COLO829 (cell line): ENCODE measurements at regions not wholly inside any gene's neighbourhood (a gene's known extent, or its start where the extent isn't known, plus 50 kb on each side); places are given as distances from the start of the nearest gene placed in this dataset.
A peak's percentile ranks its signal among the peaks of the same experiment; 100 is the strongest.
"Not testable (repeated sequence)": the region's sequence is repeated elsewhere in the genome, so short reads cannot be mapped to it uniquely, and the experiment has no call there.

ENCODE experiments used
- DNase-seq: peaks from one replicate; pipeline ENCODE4 v3.0.0; 2012; ENCODE audit warnings: low spot score

- no peak for DNase-seq
Observed at GRCh38 chr9:136611606-136612005, 51.1 kb upstream of the EGFL7 start.

DNA sequence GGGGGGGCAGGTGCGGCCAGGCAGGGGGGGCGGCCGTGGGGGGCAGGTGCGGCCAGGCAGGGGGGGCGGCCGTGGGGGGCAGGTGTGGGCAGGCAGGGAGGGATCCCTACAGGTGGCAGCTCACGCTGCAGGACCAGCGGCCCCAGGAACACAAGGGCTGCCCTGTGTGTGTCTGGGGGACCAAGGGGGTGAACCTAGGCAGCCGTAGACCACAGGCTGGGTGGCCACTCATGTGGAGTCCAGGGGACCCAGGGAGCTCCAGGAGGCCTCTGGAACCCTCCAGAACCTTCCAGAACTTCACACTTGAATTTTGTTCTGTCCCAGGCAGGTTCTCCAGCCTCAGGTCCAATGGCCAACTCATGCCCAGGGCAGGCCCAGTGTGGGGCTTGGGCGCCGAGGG, 51.6 kb upstream of the EGFL7 start:
- DNase-seq = no peak

DNA sequence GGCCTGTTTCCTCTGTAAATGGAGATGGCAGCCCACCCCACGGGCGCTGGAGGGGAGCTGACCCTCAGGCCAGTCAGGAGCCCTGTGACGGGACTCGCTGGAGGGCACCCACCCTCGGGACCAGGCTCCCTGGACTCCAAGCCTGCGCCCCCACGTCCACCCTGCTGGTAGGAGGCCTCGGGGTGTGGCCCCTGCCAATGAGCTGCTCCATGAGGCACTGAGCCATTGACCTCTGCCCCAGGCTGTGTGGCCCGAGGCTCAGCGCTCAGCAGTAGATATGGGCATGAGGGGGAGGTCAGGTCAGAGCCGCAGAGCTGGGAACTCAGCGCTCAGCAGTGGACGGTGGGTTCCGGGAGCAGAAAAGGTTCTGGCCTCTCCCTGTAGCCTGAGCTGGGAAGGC, 52.3 kb upstream of the EGFL7 start:
- DNase-seq = no peak

DNA sequence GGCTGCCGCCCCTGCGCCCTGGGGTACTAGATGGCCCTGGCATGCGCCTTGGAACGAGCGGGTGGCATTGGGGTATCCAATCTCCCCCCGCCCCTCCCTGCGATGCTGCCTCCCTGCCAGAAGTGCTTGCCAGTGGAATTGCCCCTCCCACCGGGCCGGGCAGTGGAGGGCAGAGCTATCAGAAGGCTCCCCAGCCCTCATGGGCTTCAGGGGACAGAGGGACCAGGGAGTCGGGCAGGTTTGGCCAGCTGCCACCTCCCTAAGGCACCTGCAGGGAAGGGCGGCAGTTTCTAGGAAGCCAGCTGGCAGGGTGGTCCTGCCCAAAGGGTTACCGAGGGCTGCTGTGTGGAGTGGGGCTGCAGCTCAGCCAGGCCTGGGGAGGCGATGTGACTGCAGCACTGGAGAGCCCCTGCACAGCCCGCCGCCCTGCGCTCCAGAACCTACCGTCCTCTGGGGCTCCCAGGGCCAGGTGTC, 52.8 kb upstream of the EGFL7 start:
- no peak for DNase-seq

DNA sequence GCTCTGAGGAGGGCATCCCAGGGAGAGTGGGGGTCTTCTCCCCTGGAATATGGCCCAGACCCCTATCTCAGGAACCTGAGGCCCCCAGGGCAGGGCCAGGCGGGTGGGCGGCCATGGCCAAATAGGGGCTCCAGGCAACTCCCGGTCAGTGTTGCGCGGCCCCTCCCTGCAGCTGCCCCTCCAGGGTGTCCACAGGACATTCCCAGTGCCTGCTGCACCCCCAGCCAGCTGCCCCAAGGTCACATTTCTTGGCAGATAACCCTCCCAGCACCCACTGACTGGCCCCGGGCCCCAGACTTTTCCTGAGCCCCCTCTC, 53.6 kb upstream of the EGFL7 start:
- no peak for DNase-seq

DNA sequence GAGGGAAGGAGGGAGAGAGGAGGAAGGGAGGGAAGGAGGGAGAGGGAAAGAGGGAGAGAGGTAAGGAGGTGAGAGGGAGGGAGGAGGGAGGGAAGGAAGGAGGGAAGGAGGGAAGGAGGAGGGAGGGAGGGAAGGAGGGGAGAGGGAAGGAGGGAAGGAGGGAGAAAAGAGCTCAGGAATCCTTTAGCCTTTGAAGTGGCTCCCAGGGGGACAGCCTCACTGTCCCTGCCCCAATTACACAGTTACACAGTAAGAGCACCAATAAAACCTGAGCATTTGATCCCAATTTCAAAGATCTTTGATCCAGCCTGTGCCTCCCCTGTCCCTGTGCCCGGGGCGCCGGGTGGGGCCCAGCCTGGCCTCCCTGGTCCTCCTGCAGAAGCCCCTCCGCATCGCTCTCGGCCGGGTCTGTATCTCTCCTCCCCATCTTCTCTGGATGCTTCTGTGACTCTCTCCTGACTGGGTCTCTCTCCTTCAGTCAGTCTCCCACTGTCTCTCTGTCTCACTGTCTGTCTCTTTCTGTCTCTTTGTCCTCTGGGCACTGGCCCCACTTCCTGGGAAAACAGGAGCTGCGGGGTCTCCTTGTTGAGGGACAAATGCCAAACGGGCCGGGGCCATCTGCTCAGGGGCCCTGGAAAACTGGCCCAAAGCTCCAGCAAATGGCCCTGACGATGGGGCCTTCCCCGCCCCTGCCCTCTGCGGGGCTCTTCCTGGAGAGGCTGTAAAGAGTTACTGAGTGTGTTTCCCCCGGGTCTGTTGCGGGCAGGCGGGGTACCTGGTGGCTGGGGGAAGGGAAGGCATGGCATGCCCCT, 54.2 kb upstream of the EGFL7 start:
- DNase-seq = no peak

DNA sequence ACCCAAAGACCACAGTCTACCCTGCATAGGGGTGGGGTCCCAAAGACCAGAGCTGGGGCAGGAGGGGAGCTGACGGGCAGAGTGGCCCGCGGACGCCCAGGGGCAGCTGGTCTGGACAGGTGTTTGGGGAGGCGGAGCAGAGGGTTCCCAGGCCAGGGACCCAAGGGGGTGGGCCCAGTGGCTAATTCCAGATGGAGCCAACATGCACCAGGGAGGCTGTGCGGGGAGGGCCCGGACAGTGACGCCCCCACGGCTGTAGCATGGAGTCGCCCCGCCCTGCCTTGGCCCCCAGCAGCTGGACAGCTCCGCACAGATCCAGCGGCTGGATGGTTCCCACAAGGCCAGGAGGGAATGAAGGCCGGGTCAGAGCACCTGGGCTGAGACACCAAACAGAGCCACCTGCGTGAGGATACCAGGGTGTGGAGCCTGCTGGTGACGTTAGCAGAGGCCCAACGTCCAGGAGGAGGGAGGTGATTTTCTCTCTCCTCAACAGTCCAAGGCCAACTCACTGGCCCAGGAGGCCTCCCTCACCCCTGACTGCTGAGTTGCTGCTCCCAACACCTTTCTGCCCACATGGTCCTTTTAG, 55.3 kb upstream of the EGFL7 start:
- no peak for DNase-seq

- no peak for DNase-seq
Observed at GRCh38 chr9:136606687-136607333, 55.9 kb upstream of the EGFL7 start.

DNA sequence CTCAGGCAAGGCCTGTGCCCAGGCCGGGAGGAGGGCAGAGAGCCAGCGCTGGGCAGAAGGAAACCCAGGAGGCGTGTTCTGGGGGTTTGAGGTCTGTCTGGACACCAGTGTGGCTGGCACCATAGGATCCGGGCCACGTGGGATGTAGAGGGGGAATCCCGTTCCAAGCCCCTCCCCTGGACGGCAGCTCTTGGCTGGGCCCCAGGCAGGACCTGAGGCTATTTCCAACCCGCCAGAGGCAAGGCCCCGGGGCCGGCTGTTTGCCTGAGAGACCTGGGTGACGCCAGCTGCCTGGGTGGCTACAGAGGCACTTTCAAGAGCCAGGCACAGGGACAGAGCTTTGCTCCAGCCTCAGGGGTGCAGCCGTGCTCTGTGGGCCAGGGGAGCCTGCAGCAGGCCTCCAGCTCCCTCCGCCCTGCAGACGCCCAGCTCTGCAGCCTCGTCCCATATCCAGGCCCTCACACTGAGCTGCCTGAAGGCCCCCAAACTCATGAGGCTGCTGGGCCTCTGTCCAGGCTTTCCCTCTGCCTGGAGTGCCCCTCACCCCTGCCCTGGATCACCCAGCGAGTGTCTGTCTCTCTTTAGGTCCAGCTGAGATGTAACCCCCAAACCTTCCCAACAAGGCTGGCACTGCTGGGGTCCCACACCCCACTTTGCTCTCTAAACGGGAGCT, 56.6 kb upstream of the EGFL7 start:
- no peak for DNase-seq

DNA sequence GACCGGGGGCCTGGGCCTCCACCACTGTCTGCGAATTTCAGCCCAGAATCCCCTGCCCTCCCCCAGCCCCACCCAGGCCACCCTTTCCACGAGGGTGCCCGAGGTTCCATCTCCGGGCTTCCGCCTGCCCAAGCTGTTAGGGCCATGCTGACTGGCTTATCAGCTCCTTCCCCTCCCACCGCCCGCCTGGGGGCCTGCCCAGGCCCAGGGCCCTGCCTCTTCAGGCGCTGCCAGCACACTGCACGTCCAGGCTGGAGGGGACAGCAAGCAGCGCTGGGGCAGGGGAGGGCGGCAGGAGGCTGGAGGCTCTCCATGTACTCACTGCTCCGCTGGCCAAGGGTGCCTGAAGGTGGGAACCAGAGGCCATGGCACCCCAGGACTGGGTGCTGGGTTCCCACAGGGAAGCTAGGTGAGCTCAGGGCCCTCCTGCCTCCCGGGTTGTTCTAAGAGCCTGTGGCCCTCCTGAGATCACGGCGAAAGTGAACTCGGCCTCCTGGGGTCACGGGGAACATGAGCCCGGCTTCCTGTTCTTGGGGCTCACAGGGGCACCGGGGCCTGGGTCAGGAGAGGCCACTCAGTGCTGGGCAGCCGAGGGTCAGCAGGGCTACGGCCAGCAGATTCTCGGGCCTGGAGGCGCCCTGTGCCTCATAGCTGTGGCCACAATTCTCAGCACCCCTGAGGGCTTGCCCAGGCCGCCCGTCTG, 57.7 kb upstream of the EGFL7 start:
- DNase-seq = no peak

DNA sequence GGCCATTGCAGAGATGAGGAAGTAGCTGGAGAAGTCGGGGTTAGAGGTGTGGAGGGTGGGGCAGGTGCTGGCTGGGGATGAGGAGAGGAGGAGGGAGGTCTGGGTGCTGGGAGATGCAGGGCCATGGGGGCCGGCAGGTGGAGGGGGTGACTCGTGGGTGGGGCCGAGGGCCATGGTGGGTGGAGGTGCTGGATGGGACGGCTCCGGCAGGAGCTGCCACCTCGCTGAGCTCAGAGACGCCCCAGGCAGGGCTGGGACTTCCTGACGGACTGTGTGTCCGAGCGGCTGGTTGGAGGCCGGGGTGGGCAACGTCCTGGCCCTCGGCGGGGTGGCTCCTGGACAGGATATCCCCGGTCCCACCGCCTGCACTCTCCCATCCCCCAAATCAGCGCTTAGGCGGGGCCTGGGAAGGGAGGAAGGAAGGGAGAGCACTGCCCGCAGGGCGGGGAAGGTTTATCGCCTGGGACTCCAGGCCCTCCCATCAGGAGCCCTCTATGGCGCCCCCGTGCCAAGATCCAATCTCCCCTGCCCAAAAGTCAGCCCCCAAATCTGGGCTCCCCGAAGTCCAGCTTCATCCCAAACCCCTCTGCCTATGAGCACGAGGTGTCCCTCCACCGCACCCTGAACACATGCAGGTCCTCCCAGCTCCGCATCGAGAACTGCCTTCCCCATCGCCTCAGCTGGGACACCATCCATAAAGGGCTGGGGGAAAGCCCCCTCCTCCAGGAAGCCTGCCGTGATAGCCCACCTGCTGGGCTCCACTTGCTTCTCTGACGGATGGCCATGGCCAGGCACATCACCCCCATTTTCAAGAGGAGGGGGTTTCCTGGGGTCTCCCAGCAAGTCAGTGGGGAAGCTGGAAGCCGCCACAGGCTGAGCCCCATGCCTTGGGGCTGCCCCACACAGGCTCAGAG, 58.3 kb upstream of the NOTCH1 start:
- DNase-seq = no peak

DNA sequence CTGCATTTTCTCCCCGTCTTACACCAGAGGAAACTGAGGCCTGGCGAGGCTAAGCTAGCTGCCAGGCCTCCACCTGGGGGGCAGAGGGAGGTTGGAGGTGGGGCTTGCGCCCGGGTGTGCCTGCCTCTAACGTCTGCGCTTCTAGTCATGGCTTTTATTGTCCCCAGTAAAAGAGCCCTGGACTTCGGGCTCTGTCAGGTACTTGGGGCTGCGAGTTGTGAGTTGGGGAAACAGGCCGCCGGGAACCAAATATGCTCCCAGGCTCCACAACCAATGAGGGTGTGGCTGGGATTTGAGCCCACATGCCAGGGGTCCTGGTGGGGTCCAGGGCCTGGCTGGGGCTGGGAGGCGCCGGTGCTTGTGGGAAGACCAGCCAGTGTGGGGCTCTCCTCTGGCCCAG, 57.4 kb upstream of the NOTCH1 start:
- DNase-seq = no peak

- DNase-seq = no peak
Observed at GRCh38 chr9:136602193-136602885, 56.5 kb upstream of the NOTCH1 start.

DNA sequence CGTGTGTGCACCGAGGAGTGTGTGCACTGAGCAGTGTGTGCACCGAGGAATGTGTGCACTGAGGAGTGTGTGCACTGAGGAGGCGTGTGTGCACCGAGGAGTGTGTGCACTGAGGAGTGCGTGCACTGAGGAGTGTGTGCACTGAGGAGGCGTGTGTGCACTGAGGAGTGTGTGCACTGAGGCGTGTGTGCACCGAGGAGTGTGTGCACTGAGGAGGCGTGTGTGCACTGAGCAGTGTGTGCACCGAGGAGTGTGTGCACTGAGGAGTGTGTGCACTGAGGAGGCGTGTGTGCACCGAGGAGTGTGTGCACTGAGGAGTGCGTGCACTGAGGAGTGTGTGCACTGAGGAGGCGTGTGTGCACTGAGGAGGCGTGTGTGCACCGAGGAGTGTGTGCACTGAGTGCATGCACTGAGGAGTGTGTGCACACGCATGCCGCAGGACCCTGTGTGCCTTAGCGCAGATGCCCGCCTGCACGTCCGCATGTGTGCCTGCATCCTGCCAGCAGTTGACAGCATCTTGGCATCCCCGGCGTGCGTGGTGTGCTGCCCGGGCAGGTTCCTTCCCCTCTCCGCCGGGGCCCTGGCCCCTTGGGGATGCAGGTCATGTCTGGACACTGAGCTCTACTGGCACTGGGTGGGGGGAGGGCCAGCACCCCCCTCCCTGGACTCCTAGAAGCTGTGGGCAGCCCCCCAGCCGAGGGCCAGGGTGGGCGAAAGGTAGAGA, 55.6 kb upstream of the NOTCH1 start:
- DNase-seq = not testable (repeated sequence)

DNA sequence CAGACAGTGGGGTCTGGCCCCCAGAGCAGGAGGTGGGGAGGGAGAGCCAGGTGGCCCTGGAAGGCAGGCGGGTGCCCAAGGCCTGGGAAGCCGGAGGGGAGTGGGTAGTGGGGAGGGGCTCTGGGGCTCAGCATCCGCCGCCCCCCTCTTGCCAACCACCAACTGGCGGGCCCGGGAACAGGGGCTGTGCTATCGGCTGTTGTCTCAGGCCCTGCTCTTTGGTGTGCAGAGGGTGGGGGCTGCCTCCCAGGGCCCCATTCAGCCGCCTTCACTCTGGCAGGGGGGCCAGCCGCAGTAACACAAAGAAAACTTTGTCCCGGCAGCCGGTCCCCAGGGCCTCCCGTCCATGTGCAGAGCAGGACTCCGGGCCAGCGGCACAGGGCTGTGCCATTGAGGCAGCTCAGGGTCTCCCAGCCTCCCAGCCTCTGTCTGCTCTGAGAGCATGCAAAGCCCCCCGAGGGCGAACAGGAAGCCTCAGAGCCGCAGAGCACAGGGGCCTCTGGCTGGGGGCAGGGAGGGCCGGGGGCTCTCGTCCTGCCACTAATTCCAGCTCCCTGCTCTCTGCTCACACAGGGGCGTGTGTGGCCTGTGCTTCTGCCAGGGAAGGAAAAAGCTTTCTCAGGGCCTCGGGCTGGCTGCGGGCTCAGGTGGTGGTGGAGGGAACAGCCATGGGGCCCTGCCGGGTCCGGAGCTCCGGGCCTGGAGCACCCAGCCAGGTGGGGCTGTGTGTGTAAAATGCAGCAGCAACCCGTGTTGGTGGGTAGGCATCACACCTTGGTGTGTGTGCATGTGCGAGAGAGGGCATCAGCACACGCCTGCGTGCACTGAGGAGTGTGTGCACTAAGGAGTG, 54.2 kb upstream of the NOTCH1 start:
- peak; percentile 33 for DNase-seq

GRCh38 chr9:136599074-136599531, 53.3 kb upstream of the NOTCH1 start:
- DNase-seq = no peak

GRCh38 chr9:136598390-136599073, 52.7 kb upstream of the NOTCH1 start:
- not testable (repeated sequence) for DNase-seq

- no peak for DNase-seq
Observed at GRCh38 chr9:136597965-136598364, 52.1 kb upstream of the NOTCH1 start.
